Trophoblast cell (in vitro differentiated cells and primary cell): ENCODE measurements at regions not wholly inside any gene's neighbourhood (a gene's known extent, or its start where the extent isn't known, plus 50 kb on each side); places are given as distances from the start of the nearest gene placed in this dataset.

Experiments used
- DNase-seq, 2 donors: peaks; one replicate each; pipeline ENCODE4 v3.0.0-alpha.2; 2016
- H2AFZ ChIP-seq: 2 replicates; pipeline ENCODE4 v1.6.1; 2013; ENCODE audit warnings: low read length, moderate library complexity, mild to moderate bottlenecking; ENCODE audit not compliant: insufficient read depth, poor library complexity
- H2AK5ac ChIP-seq: 2 replicates; pipeline ENCODE4 v1.6.1; 2013; ENCODE audit warnings: mild to moderate bottlenecking, low read length
- H2BK120ac ChIP-seq: 2 replicates; pipeline ENCODE4 v1.6.1; 2013; ENCODE audit warnings: low read length, mild to moderate bottlenecking, moderate library complexity; ENCODE audit not compliant: insufficient read depth, poor library complexity
- H2BK12ac ChIP-seq: 2 replicates; pipeline ENCODE4 v1.6.1; 2013; ENCODE audit warnings: mild to moderate bottlenecking, low read length, moderate library complexity
- H2BK5ac ChIP-seq: 2 replicates; pipeline ENCODE4 v1.6.1; 2013; ENCODE audit warnings: low read length, low read depth, moderate library complexity, mild to moderate bottlenecking; ENCODE audit not compliant: poor library complexity
- H3K14ac ChIP-seq: 2 replicates; pipeline ENCODE4 v1.6.1; 2013; ENCODE audit warnings: mild to moderate bottlenecking, low read length
- H3K18ac ChIP-seq: 2 replicates; pipeline ENCODE4 v1.6.1; 2013; ENCODE audit warnings: mild to moderate bottlenecking, low read length
- H3K23ac ChIP-seq: 2 replicates; pipeline ENCODE4 v1.6.1; 2013; ENCODE audit warnings: low read length
- H3K27ac ChIP-seq: 2 replicates; pipeline ENCODE4 v1.5.1; 2013; ENCODE audit warnings: low read depth, mild to moderate bottlenecking, inconsistent platforms, low read length, moderate library complexity
- H3K27me3 ChIP-seq: 2 replicates; pipeline ENCODE4 v1.6.1; 2013; ENCODE audit warnings: inconsistent platforms, mild to moderate bottlenecking, low read length, moderate library complexity; ENCODE audit not compliant: insufficient read depth
- H3K36me3 ChIP-seq, 2 experiments: 1 replicate in 1 of 2; 2 replicates in 1 of 2; pipeline ENCODE4 v1.6.1; 2013; ENCODE audit warnings: low read length in 2 of 2, mild to moderate bottlenecking in 2 of 2, moderate library complexity in 1 of 2; ENCODE audit not compliant: insufficient read depth in 2 of 2, control insufficient read depth in 1 of 2
- H3K4ac ChIP-seq: 2 replicates; pipeline ENCODE4 v1.6.1; 2013; ENCODE audit warnings: low read depth, mild to moderate bottlenecking, low read length, moderate library complexity
- H3K4me1 ChIP-seq, 2 experiments: 1 replicate in 1 of 2; 2 replicates in 1 of 2; pipeline ENCODE4 v1.6.1; 2013; ENCODE audit warnings: low read length in 2 of 2, mild to moderate bottlenecking in 2 of 2, moderate library complexity in 1 of 2; ENCODE audit not compliant: insufficient read depth in 2 of 2, control insufficient read depth in 1 of 2
- H3K4me2 ChIP-seq: 2 replicates; pipeline ENCODE4 v1.6.1; 2013; ENCODE audit warnings: inconsistent platforms, mild to moderate bottlenecking, low read length, moderate library complexity
- H3K4me3 ChIP-seq: 2 replicates; pipeline ENCODE4 v1.5.1; 2013; ENCODE audit warnings: mild to moderate bottlenecking, low read depth, low read length, inconsistent platforms
- H3K79me1 ChIP-seq: one replicate; pipeline ENCODE4 v1.6.1; 2013; ENCODE audit warnings: low read length
- H3K79me2 ChIP-seq: 2 replicates; pipeline ENCODE4 v1.6.1; 2013; ENCODE audit warnings: low read length, mild to moderate bottlenecking; ENCODE audit not compliant: control insufficient read depth, insufficient read depth, poor library complexity
- H3K9ac ChIP-seq: 2 replicates; pipeline ENCODE4 v1.6.1; 2013; ENCODE audit warnings: mild to moderate bottlenecking, low read length
- H3K9me3 ChIP-seq: 2 replicates; pipeline ENCODE4 v1.6.1; 2013; ENCODE audit warnings: low read depth, mild to moderate bottlenecking, control low read depth, inconsistent platforms, low read length; ENCODE audit not compliant: insufficient read depth
- H4K12ac ChIP-seq: 2 replicates; pipeline ENCODE4 v1.6.1; 2013; ENCODE audit warnings: low read depth, mild to moderate bottlenecking, low read length, moderate library complexity
- H4K8ac ChIP-seq: 2 replicates; pipeline ENCODE4 v1.6.1; 2013; ENCODE audit warnings: low read depth, mild to moderate bottlenecking, low read length, moderate library complexity
- H4K91ac ChIP-seq: one replicate; pipeline ENCODE4 v1.6.1; 2013; ENCODE audit warnings: low read depth, mild to moderate bottlenecking, low read length, moderate library complexity
- WGBS: extraction: QIAGEN DNeasy Blood & Tissue Kit; methylation state at CpG from one replicate; pipeline ENCODE4 v1.1.7; 2013; ENCODE audit warnings: missing lambda C conversion rate; ENCODE audit not compliant: insufficient read length, insufficient coverage; ENCODE audit errors: extremely low coverage; 5-methylcytosine and 5-hydroxymethylcytosine counted together

- H3K9me3 ChIP-seq = no peaks in the 10 kb centered on the region
- DNase-seq = no peak
- H4K12ac ChIP-seq = no peak overlapping the region
- no peak overlapping the region for H4K8ac ChIP-seq
- no peaks in the 10 kb centered on the region for H3K27me3 ChIP-seq
- peaks cover 0 to 7% of the 10 kb centered on the region in 2 experiments for H3K4me1 ChIP-seq
- H2BK12ac ChIP-seq = no peak overlapping the region
- no peak overlapping the region for H3K4me2 ChIP-seq
- H2BK120ac ChIP-seq = no peak overlapping the region
- no peaks in the 10 kb centered on the region for H3K79me1 ChIP-seq
- H3K23ac ChIP-seq = no peak overlapping the region
- no peak overlapping the region for H3K4ac ChIP-seq
- no CpG with 5 or more reads among the region's 1 CpG for WGBS
- no peak overlapping the region for H3K9ac ChIP-seq
- no peak overlapping the region for H4K91ac ChIP-seq
- H2AK5ac ChIP-seq = no peak overlapping the region
- H3K18ac ChIP-seq = no peak overlapping the region
- H2AFZ ChIP-seq = no peak overlapping the region
- no peaks in the 10 kb centered on the region for H3K79me2 ChIP-seq
- H2BK5ac ChIP-seq = no peak overlapping the region
- H3K14ac ChIP-seq = no peak overlapping the region
- no peaks in the 10 kb centered on the region for H3K36me3 ChIP-seq
- no peak overlapping the region for H3K27ac ChIP-seq
- no peak overlapping the region for H3K4me3 ChIP-seq
Measured at GRCh38 chr5:36355516-36355915, 53.8 kb upstream of the RANBP3L start.

DNA sequence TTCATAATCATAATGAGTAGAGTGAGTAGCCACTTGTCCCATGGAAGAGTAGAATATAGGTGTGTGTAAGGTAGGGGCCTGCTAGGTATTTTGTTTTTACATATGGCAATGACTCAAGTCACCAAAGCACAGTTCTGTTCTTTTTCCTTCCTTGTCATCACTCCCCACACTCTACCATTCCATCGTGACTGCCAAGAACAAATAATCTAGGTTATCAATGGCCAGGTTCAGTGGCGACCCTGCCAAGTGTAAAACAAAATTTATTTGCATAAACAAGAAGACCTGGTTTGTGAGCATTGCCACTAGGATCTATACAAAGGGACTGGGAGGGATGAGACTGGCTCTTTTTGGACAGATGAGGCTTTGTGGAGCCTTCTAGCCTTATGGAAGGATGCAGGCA lies 55.2 kb upstream of the RANBP3L start:
- H3K9me3 ChIP-seq = no peaks in the 10 kb centered on the region
- H2BK5ac ChIP-seq = no peak overlapping the region
- no peak for DNase-seq
- H3K23ac ChIP-seq = no peak overlapping the region
- H3K4ac ChIP-seq = no peak overlapping the region
- no peak overlapping the region for H2BK120ac ChIP-seq
- H2AK5ac ChIP-seq = no peak overlapping the region
- no CpG with 5 or more reads among the region's 2 CpGs for WGBS
- no peak overlapping the region for H4K12ac ChIP-seq
- no peaks in the 10 kb centered on the region for H3K36me3 ChIP-seq
- H3K79me2 ChIP-seq = no peaks in the 10 kb centered on the region
- no peaks in the 10 kb centered on the region for H3K27me3 ChIP-seq
- no peak overlapping the region for H3K18ac ChIP-seq
- H3K9ac ChIP-seq = no peak overlapping the region
- no peak overlapping the region for H4K91ac ChIP-seq
- no peak overlapping the region for H2AFZ ChIP-seq
- H3K4me1 ChIP-seq = peaks cover 0 to 7% of the 10 kb centered on the region in 2 experiments
- no peak overlapping the region for H3K14ac ChIP-seq
- H4K8ac ChIP-seq = no peak overlapping the region
- no peak overlapping the region for H2BK12ac ChIP-seq
- no peaks in the 10 kb centered on the region for H3K79me1 ChIP-seq
- H3K4me3 ChIP-seq = no peak overlapping the region
- no peak overlapping the region for H3K27ac ChIP-seq
- H3K4me2 ChIP-seq = no peak overlapping the region

DNA sequence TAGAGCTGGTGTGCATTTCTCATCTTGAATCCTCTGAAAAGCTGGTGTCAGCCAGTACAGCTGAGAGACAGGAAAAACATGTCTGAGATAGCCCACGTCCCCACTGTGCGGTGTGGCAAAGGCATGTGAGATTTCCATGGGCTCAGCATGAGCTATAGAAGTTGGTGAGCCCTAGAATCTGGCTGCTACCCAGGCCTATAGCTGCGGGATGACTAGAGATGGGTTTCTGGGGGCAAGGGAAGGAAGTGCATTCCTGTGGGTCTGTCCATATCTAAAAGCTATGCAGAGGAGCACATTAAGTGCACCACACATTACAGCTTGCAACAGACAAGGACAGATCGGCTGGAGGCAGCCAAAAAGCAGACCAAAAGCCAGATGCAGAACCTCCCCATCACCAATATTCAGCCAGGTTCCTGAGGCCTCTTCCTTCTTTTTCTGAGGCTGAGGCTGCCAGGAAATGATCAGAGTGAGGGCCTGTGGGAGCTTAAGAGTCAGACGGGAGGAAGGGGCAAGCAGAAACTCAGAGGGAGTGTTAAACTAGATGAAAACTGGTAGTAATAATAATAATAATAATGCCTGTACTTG lies 55.8 kb upstream of the RANBP3L start:
- Histone ChIP-seq H3K9me3 (no peaks in the 10 kb centered on the region), H3K18ac (no peak overlapping the region), H3K79me1 (no peaks in the 10 kb centered on the region), H3K27me3 (no peaks in the 10 kb centered on the region), H4K91ac (no peak overlapping the region), H3K4me2 (no peak overlapping the region), H3K4ac (no peak overlapping the region), H3K27ac (no peak overlapping the region), H3K9ac (no peak overlapping the region), H2BK12ac (no peak overlapping the region), H3K36me3 (no peaks in the 10 kb centered on the region), H3K14ac (no peak overlapping the region), H4K8ac (no peak overlapping the region), H3K4me1 (peaks cover 0 to 7% of the 10 kb centered on the region in 2 experiments), H2AK5ac (no peak overlapping the region), H3K4me3 (no peak overlapping the region), H3K79me2 (no peaks in the 10 kb centered on the region), H2BK120ac (no peak overlapping the region), H2AFZ (no peak overlapping the region), H3K23ac (no peak overlapping the region), H4K12ac (no peak overlapping the region), H2BK5ac (no peak overlapping the region)
- no peak for DNase-seq
- no CpG with 5 or more reads among the region's 5 CpGs for WGBS

DNA sequence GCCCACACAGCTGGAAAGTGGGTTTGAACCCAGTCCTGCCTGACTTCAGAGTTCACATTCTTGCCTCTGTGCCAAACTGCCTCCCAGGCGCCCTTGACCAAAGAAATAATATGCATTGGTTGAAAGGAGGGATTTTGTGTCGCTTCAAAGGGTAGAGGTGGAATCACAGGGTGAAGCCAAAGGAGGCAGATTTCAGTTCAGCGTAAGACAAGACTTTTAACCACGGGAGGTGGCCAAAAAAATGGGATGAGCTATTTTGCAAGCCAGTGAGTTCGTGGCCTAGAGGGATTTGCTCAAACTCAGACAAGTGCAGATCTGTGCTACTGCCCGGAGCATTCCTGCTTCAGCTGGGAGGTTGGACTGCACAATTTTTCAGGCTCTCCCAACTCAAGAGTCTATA lies 57.6 kb upstream of the RANBP3L start:
- Histone ChIP-seq H2BK12ac (no peak overlapping the region), H3K79me2 (no peaks in the 10 kb centered on the region), H2BK120ac (no peak overlapping the region), H3K27me3 (no peaks in the 10 kb centered on the region), H3K9ac (no peak overlapping the region), H3K36me3 (no peaks in the 10 kb centered on the region), H2BK5ac (no peak overlapping the region), H4K91ac (no peak overlapping the region), H3K4me2 (no peak overlapping the region), H3K79me1 (peaks cover 2% of the 10 kb centered on the region), H3K18ac (no peak overlapping the region), H2AK5ac (no peak overlapping the region), H3K14ac (no peak overlapping the region), H4K8ac (no peak overlapping the region), H3K27ac (no peak overlapping the region), H3K4me3 (no peak overlapping the region), H2AFZ (no peak overlapping the region), H4K12ac (no peak overlapping the region), H3K4ac (no peak overlapping the region), H3K4me1 (peaks cover 4 to 7% of the 10 kb centered on the region in 2 experiments), H3K23ac (no peak overlapping the region), H3K9me3 (no peaks in the 10 kb centered on the region)
- whole genome bisulfite sequencing = no CpG with 5 or more reads among the region's 6 CpGs
- peak; percentile 4 to 25 for DNase-seq
